T-helper 17 cell (primary cell): ENCODE measurements at regions not wholly inside any gene's neighbourhood (a gene's known extent, or its start where the extent isn't known, plus 50 kb on each side); places are given as distances from the start of the nearest gene placed in this dataset.
"Not testable (repeated sequence)": the region's sequence is repeated elsewhere in the genome, so short reads cannot be mapped to it uniquely, and the experiment has no call there.

Experiments used
- ATAC-seq: fragments of 150-1000 bp; cut with Tn5 transposase; 2 replicates; pipeline ENCODE4 v1.10.0; 2021; ENCODE audit warnings: mild to moderate bottlenecking, moderate library complexity
- DNase-seq, 3 donors: peaks; one replicate each; pipeline versions ENCODE4 v3.0.0 to v3.0.0-alpha.2; 2020 to 2021
- H3K9me3 ChIP-seq: one replicate; pipeline ENCODE4 v1.7.0; 2013; ENCODE audit warnings: low read length, mild to moderate bottlenecking; ENCODE audit not compliant: control insufficient read depth, poor library complexity, severe bottlenecking
- H3K27ac Mint-ChIP-seq: one replicate; pipeline ENCODE4 v1.8.0; 2022; ENCODE audit warnings: mild to moderate bottlenecking, moderate library complexity, mixed read lengths
- H3K27me3 Mint-ChIP-seq: one replicate; pipeline ENCODE4 v1.8.0; 2022; ENCODE audit warnings: mixed read lengths
- H3K36me3 Mint-ChIP-seq: one replicate; pipeline ENCODE4 v1.8.0; 2022; ENCODE audit warnings: low read depth, mixed read lengths
- H3K4me1 Mint-ChIP-seq: one replicate; pipeline ENCODE4 v1.8.0; 2022; ENCODE audit warnings: mild to moderate bottlenecking, mixed read lengths
- H3K4me3 Mint-ChIP-seq: one replicate; pipeline ENCODE4 v1.8.0; 2022; ENCODE audit warnings: mild to moderate bottlenecking, moderate library complexity, mixed read lengths

GRCh38 chr2:221915926-221916325 is 343.8 kb upstream of the EPHA4 start:
- no peak overlapping the region for H3K27ac Mint-ChIP-seq
- no peaks in the 10 kb centered on the region for H3K9me3 ChIP-seq
- ATAC-seq = no peak
- H3K27me3 Mint-ChIP-seq = no peaks in the 10 kb centered on the region
- DNase-seq = no peak
- H3K4me3 Mint-ChIP-seq = no peak overlapping the region
- H3K4me1 Mint-ChIP-seq = no peaks in the 10 kb centered on the region
- H3K36me3 Mint-ChIP-seq = no peaks in the 10 kb centered on the region

- Mint-ChIP-seq H3K4me3 (no peak overlapping the region), H3K4me1 (no peaks in the 10 kb centered on the region), H3K27me3 (no peaks in the 10 kb centered on the region), H3K27ac (no peak overlapping the region), H3K36me3 (no peaks in the 10 kb centered on the region)
- DNase-seq = no peak
- no peaks in the 10 kb centered on the region for H3K9me3 ChIP-seq
- ATAC-seq = no peak
These were observed 342.3 kb upstream of the EPHA4 start for GRCh38 chr2:221914334-221914880.

- no peaks in the 10 kb centered on the region for H3K9me3 ChIP-seq
- ATAC-seq = no peak
- H3K4me1 Mint-ChIP-seq = no peaks in the 10 kb centered on the region
- H3K4me3 Mint-ChIP-seq = no peak overlapping the region
- H3K36me3 Mint-ChIP-seq = no peaks in the 10 kb centered on the region
- DNase-seq = no peak
- no peaks in the 10 kb centered on the region for H3K27me3 Mint-ChIP-seq
- no peak overlapping the region for H3K27ac Mint-ChIP-seq
These were observed 339.8 kb upstream of the EPHA4 start for GRCh38 chr2:221911890-221912289.

GRCh38 chr2:221911321-221911720 is 339.2 kb upstream of the EPHA4 start:
- H3K27ac Mint-ChIP-seq = no peak overlapping the region
- H3K4me1 Mint-ChIP-seq = no peaks in the 10 kb centered on the region
- H3K9me3 ChIP-seq = no peaks in the 10 kb centered on the region
- DNase-seq (no peak), ATAC-seq (no peak)
- H3K36me3 Mint-ChIP-seq = no peaks in the 10 kb centered on the region
- no peaks in the 10 kb centered on the region for H3K27me3 Mint-ChIP-seq
- no peak overlapping the region for H3K4me3 Mint-ChIP-seq

GRCh38 chr2:221908518-221908917 is 336.4 kb upstream of the EPHA4 start:
- no peak for DNase-seq
- no peak for ATAC-seq
- no peaks in the 10 kb centered on the region for H3K4me1 Mint-ChIP-seq
- H3K27me3 Mint-ChIP-seq = no peaks in the 10 kb centered on the region
- no peak overlapping the region for H3K27ac Mint-ChIP-seq
- no peaks in the 10 kb centered on the region for H3K36me3 Mint-ChIP-seq
- H3K9me3 ChIP-seq = no peaks in the 10 kb centered on the region
- no peak overlapping the region for H3K4me3 Mint-ChIP-seq

GRCh38 chr2:221897718-221898117 is 325.6 kb upstream of the EPHA4 start:
- Mint-ChIP-seq H3K4me3 (no peak overlapping the region), H3K27ac (no peak overlapping the region), H3K27me3 (no peaks in the 10 kb centered on the region), H3K36me3 (no peaks in the 10 kb centered on the region), H3K4me1 (no peaks in the 10 kb centered on the region)
- DNase-seq (no peak), ATAC-seq (no peak)
- no peaks in the 10 kb centered on the region for H3K9me3 ChIP-seq

GRCh38 chr2:221896505-221897151 is 324.5 kb upstream of the EPHA4 start:
- ATAC-seq (no peak), DNase-seq (no peak)
- no peaks in the 10 kb centered on the region for H3K9me3 ChIP-seq
- Mint-ChIP-seq H3K36me3 (no peaks in the 10 kb centered on the region), H3K27me3 (no peaks in the 10 kb centered on the region), H3K4me3 (no peak overlapping the region), H3K4me1 (no peaks in the 10 kb centered on the region), H3K27ac (no peak overlapping the region)

GRCh38 chr2:221895366-221896121 is 323.4 kb upstream of the EPHA4 start:
- Mint-ChIP-seq H3K4me3 (no peak overlapping the region), H3K4me1 (no peaks in the 10 kb centered on the region), H3K27ac (no peak overlapping the region), H3K36me3 (no peaks in the 10 kb centered on the region), H3K27me3 (no peaks in the 10 kb centered on the region)
- ATAC-seq (no peak), DNase-seq (no peak)
- H3K9me3 ChIP-seq = no peaks in the 10 kb centered on the region

GRCh38 chr2:221893501-221893900 is 321.4 kb upstream of the EPHA4 start:
- H3K4me3 Mint-ChIP-seq = no peak overlapping the region
- no peak overlapping the region for H3K27ac Mint-ChIP-seq
- DNase-seq = no peak
- no peaks in the 10 kb centered on the region for H3K27me3 Mint-ChIP-seq
- no peaks in the 10 kb centered on the region for H3K4me1 Mint-ChIP-seq
- no peak for ATAC-seq
- no peaks in the 10 kb centered on the region for H3K9me3 ChIP-seq
- no peaks in the 10 kb centered on the region for H3K36me3 Mint-ChIP-seq

- H3K9me3 ChIP-seq = not testable (repeated sequence)
These were observed 319.9 kb upstream of the EPHA4 start for GRCh38 chr2:221892006-221892405.

GRCh38 chr2:221883976-221884375 is 311.9 kb upstream of the EPHA4 start:
- no peak overlapping the region for H3K4me3 Mint-ChIP-seq
- ATAC-seq (no peak), DNase-seq (no peak)
- no peaks in the 10 kb centered on the region for H3K36me3 Mint-ChIP-seq
- H3K27me3 Mint-ChIP-seq = no peaks in the 10 kb centered on the region
- no peak overlapping the region for H3K27ac Mint-ChIP-seq
- no peaks in the 10 kb centered on the region for H3K4me1 Mint-ChIP-seq
- H3K9me3 ChIP-seq = no peaks in the 10 kb centered on the region

More at GRCh38 chr2:221892006-221892405, 319.9 kb upstream of the EPHA4 start:
- not testable (repeated sequence) for DNase-seq, H3K4me3 Mint-ChIP-seq, ATAC-seq, H3K27me3 Mint-ChIP-seq, H3K4me1 Mint-ChIP-seq, H3K36me3 Mint-ChIP-seq, H3K27ac Mint-ChIP-seq

GRCh38 chr2:221876016-221876415 is 303.9 kb upstream of the EPHA4 start:
- no peak overlapping the region for H3K27ac Mint-ChIP-seq
- no peak for DNase-seq
- no peak overlapping the region for H3K4me3 Mint-ChIP-seq
- no peaks in the 10 kb centered on the region for H3K27me3 Mint-ChIP-seq
- ATAC-seq = no peak
- no peaks in the 10 kb centered on the region for H3K4me1 Mint-ChIP-seq
- no peaks in the 10 kb centered on the region for H3K9me3 ChIP-seq
- no peaks in the 10 kb centered on the region for H3K36me3 Mint-ChIP-seq

- H3K9me3 ChIP-seq = no peaks in the 10 kb centered on the region
- no peaks in the 10 kb centered on the region for H3K36me3 Mint-ChIP-seq
- no peak overlapping the region for H3K4me3 Mint-ChIP-seq
- no peak for ATAC-seq
- no peak overlapping the region for H3K27ac Mint-ChIP-seq
- H3K27me3 Mint-ChIP-seq = no peaks in the 10 kb centered on the region
- no peak for DNase-seq
- H3K4me1 Mint-ChIP-seq = no peaks in the 10 kb centered on the region
These were observed 302.3 kb upstream of the EPHA4 start for GRCh38 chr2:221874444-221874843.

- ATAC-seq = no peak
- H3K9me3 ChIP-seq = no peaks in the 10 kb centered on the region
- DNase-seq = no peak
- Mint-ChIP-seq H3K4me3 (no peak overlapping the region), H3K36me3 (no peaks in the 10 kb centered on the region), H3K27me3 (no peaks in the 10 kb centered on the region), H3K27ac (no peak overlapping the region), H3K4me1 (no peaks in the 10 kb centered on the region)
These were observed 285.6 kb upstream of the EPHA4 start for GRCh38 chr2:221857719-221858118.
